HEK293 (cell line): ENCODE measurements at regions not wholly inside any gene's neighbourhood (a gene's known extent, or its start where the extent isn't known, plus 50 kb on each side); places are given as distances from the start of the nearest gene placed in this dataset.

Experiments
- CTCF ChIP-seq: fragments of 450-650 bp; formaldehyde crosslinking; IDR thresholded peaks from 2 replicates; pipeline ENCODE4 v1.5.1; 2016; ENCODE audit warnings: missing biosample characterization, missing genetic modification characterization
- GLIS2 ChIP-seq: fragments of 450-650 bp; formaldehyde crosslinking; IDR thresholded peaks from 2 replicates; pipeline ENCODE4 v1.5.1; 2016; ENCODE audit warnings: missing biosample characterization, missing genetic modification characterization
- YY1 ChIP-seq: fragments of 450-650 bp; formaldehyde crosslinking; IDR thresholded peaks from 2 replicates; pipeline ENCODE4 v1.5.1; 2018; ENCODE audit warnings: missing biosample characterization, missing genetic modification characterization
- ZBTB8A ChIP-seq: fragments of 450-650 bp; formaldehyde crosslinking; IDR thresholded peaks from 2 replicates; pipeline ENCODE4 v1.5.1; 2016; ENCODE audit warnings: missing biosample characterization, missing genetic modification characterization
- ZNF324 ChIP-seq: fragments of 450-650 bp; formaldehyde crosslinking; IDR thresholded peaks from 2 replicates; pipeline ENCODE4 v1.5.1; 2016; ENCODE audit warnings: missing biosample characterization, missing genetic modification characterization
- ZNF549 ChIP-seq: fragments of 450-650 bp; IDR thresholded peaks from 2 replicates; pipeline ENCODE4 v1.5.1; 2018; ENCODE audit warnings: missing biosample characterization, missing genetic modification characterization, mild to moderate bottlenecking, inconsistent platforms, moderate library complexity

- TF ChIP-seq ZNF324 (tag by site-specific recombination), result no peak
- TF ChIP-seq CTCF (tag by site-specific recombination), result no peak
- no peak for TF ChIP-seq ZNF549 (tag by site-specific recombination)
- no peak for TF ChIP-seq GLIS2
- no peak for TF ChIP-seq YY1
- no peak for TF ChIP-seq ZBTB8A (tag by site-specific recombination)
Measured at GRCh38 chr2:228774548-228774947, 496.5 kb downstream of the PID1 start.
